ENCODE measurements at regions not wholly inside any gene's neighbourhood (a gene's known extent, or its start where the extent isn't known, plus 50 kb on each side); places are given as distances from the start of the nearest gene placed in this dataset.

GRCh38 chr5:124403281-124403680 lies 343.2 kb downstream of the ZNF608 start:
- Histone ChIP-seq H3K27me3 (ENCODE audit: control insufficient read depth in 2 of 2, insufficient read depth in 2 of 2, low read length in 2 of 2) (peaks cover 0 to 3% of the 10 kb centered on the region in 2 experiments), H3K27ac (ENCODE audit: insufficient read depth, low read depth, low read length) (no peak overlapping the region), H3K4me3 (replicated peaks in 1 of 3; ENCODE audit: insufficient read depth in 1 of 3, low read depth in 1 of 3, low read length in 3 of 3) (no peak overlapping the region), H4K20me1 (replicated peaks; ENCODE audit: control insufficient read depth, extremely low read depth, insufficient read depth, low read length) (no peaks in the 10 kb centered on the region), H3K36me3 (ENCODE audit: control insufficient read depth in 2 of 2, extremely low read depth in 1 of 2, insufficient read depth in 2 of 2, low read length in 2 of 2) (no peaks in the 10 kb centered on the region), H2AFZ (ENCODE audit: low read depth, low read length) (no peak overlapping the region), H3K9me3 (replicated peaks; ENCODE audit: control insufficient read depth, insufficient read depth, low read length) (no peaks in the 10 kb centered on the region), H3K4me1 (ENCODE audit: control insufficient read depth, extremely low read depth, insufficient read depth, low read length) (no peaks in the 10 kb centered on the region), H3K9me1 (replicated peaks; ENCODE audit: control insufficient read depth, extremely low read depth, insufficient read depth, low read length) (no peaks in the 10 kb centered on the region), H3K79me2 (ENCODE audit: control insufficient read depth, insufficient read depth, low read length) (no peaks in the 10 kb centered on the region), H3K9ac (replicated peaks; ENCODE audit: extremely low read depth, insufficient read depth, low read length) (no peak overlapping the region), H3K4me2 (ENCODE audit: insufficient read depth, low read length) (no peak overlapping the region)
- TF ChIP-seq CTCF (IDR thresholded peaks at IDR 0.05; ENCODE audit: extremely low read depth in 1 of 2, insufficient read depth in 1 of 2, low read depth in 1 of 2, low read length in 2 of 2), result no peak
- TF ChIP-seq GATA2 (IDR thresholded peaks at IDR 0.05; ENCODE audit: insufficient read depth, insufficient read length, low read depth, low read length), result no peak
- no peak for TF ChIP-seq MYC (IDR thresholded peaks at IDR 0.05; ENCODE audit: low read depth, low read length)
- no peak for TF ChIP-seq JUN (IDR thresholded peaks at IDR 0.05; ENCODE audit: borderline replicate concordance, insufficient read depth, insufficient read length, low read depth)
- no peak for TF ChIP-seq FOS (IDR thresholded peaks at IDR 0.05; ENCODE audit: borderline replicate concordance, insufficient read depth, low read length)
- no peak for TF ChIP-seq POLR2A (IDR thresholded peaks at IDR 0.05; ENCODE audit: low read depth, low read length)
- no peak for TF ChIP-seq POLR2AphosphoS5 (IDR thresholded peaks at IDR 0.05; ENCODE audit: insufficient read depth, low read depth, low read length)
- TF ChIP-seq EZH2 (IDR thresholded peaks at IDR 0.05; ENCODE audit: borderline replicate concordance, low read depth, low read length, severe bottlenecking), result no peak
- TF ChIP-seq MAX (IDR thresholded peaks at IDR 0.05; ENCODE audit: insufficient read depth, insufficient read length), result no peak
- dilution Hi-C loops (cut with MboI; ENCODE audit: extremely low pct_ligation_motif_present, low sequenced_read_pairs) (no loop called here), intact Hi-C loops (cut with micrococcal nuclease) (no loop called here)
- ChIA-PET POLR2A (no interaction called here), CTCF (no interaction called here)
- FAIRE-seq (no peak), DNase-seq (ENCODE audit: low read depth, low spot score) (no peak)
- no TSS peak for BruUV-seq (replicated peaks)

All from endothelial cell of umbilical vein (primary cell).